ENCODE measurements at regions not wholly inside any gene's neighbourhood (a gene's known extent, or its start where the extent isn't known, plus 50 kb on each side); places are given as distances from the start of the nearest gene placed in this dataset.

GRCh38 chr2:47315475-47315874 is 53.6 kb upstream of the EPCAM start:
- no peak for DNase-seq (ENCODE audit: low spot score)
- Mint-ChIP-seq H3K27ac (no peak overlapping the region), H3K36me3 (ENCODE audit: low read depth) (no peaks in the 10 kb centered on the region), H3K9me3 (no peaks in the 10 kb centered on the region), H3K4me3 (no peak overlapping the region), H3K4me1 (ENCODE audit: low read depth) (no peaks in the 10 kb centered on the region), H3K27me3 (ENCODE audit: low read depth) (no peaks in the 10 kb centered on the region)

GRCh38 chr2:47313728-47314127 is 55.4 kb upstream of the EPCAM start:
- Mint-ChIP-seq H3K36me3 (ENCODE audit: low read depth) (no peaks in the 10 kb centered on the region), H3K27ac (no peak overlapping the region), H3K9me3 (no peaks in the 10 kb centered on the region), H3K27me3 (ENCODE audit: low read depth) (peaks cover 5% of the 10 kb centered on the region), H3K4me1 (ENCODE audit: low read depth) (no peaks in the 10 kb centered on the region), H3K4me3 (no peak overlapping the region)
- DNase-seq (ENCODE audit: low spot score), result no peak

GRCh38 chr2:47313141-47313691 is 55.9 kb upstream of the EPCAM start:
- H3K4me1 Mint-ChIP-seq (ENCODE audit: low read depth), result no peaks in the 10 kb centered on the region
- no peak overlapping the region for H3K27ac Mint-ChIP-seq
- H3K9me3 Mint-ChIP-seq, result no peaks in the 10 kb centered on the region
- no peaks in the 10 kb centered on the region for H3K36me3 Mint-ChIP-seq (ENCODE audit: low read depth)
- H3K27me3 Mint-ChIP-seq (ENCODE audit: low read depth), result peaks cover 5% of the 10 kb centered on the region
- no peak for DNase-seq (ENCODE audit: low spot score)
- H3K4me3 Mint-ChIP-seq, result no peak overlapping the region

DNA sequence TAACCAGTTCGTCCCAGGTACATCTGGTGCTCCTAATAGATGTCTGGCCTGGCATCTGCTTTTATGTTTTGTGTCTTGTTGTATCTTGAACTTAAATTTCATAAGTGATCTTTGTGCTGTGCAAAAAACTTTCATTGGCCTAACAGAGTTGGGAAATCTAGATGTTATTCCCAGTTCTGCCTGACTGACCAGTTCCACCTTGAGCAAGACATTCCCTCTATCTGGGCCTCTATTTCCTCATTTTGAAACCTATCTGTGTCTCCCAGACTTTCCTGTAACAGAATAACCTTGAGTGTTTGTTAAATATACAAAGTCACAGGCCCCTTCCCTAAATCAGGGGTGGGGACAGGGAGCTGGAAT is 56.6 kb upstream of the EPCAM start:
- Mint-ChIP-seq H3K4me1 (ENCODE audit: low read depth) (no peaks in the 10 kb centered on the region), H3K27ac (no peak overlapping the region), H3K4me3 (no peak overlapping the region), H3K36me3 (ENCODE audit: low read depth) (no peaks in the 10 kb centered on the region), H3K9me3 (no peaks in the 10 kb centered on the region), H3K27me3 (ENCODE audit: low read depth) (peaks cover 5% of the 10 kb centered on the region)
- DNase-seq (ENCODE audit: low spot score), result no peak

GRCh38 chr2:47311764-47312490 is 57.2 kb upstream of the EPCAM start:
- H3K4me3 Mint-ChIP-seq, result no peak overlapping the region
- no peaks in the 10 kb centered on the region for H3K4me1 Mint-ChIP-seq (ENCODE audit: low read depth)
- no peak for DNase-seq (ENCODE audit: low spot score)
- H3K27ac Mint-ChIP-seq, result no peak overlapping the region
- peaks cover 5% of the 10 kb centered on the region for H3K27me3 Mint-ChIP-seq (ENCODE audit: low read depth)
- no peaks in the 10 kb centered on the region for H3K9me3 Mint-ChIP-seq
- no peaks in the 10 kb centered on the region for H3K36me3 Mint-ChIP-seq (ENCODE audit: low read depth)

DNA sequence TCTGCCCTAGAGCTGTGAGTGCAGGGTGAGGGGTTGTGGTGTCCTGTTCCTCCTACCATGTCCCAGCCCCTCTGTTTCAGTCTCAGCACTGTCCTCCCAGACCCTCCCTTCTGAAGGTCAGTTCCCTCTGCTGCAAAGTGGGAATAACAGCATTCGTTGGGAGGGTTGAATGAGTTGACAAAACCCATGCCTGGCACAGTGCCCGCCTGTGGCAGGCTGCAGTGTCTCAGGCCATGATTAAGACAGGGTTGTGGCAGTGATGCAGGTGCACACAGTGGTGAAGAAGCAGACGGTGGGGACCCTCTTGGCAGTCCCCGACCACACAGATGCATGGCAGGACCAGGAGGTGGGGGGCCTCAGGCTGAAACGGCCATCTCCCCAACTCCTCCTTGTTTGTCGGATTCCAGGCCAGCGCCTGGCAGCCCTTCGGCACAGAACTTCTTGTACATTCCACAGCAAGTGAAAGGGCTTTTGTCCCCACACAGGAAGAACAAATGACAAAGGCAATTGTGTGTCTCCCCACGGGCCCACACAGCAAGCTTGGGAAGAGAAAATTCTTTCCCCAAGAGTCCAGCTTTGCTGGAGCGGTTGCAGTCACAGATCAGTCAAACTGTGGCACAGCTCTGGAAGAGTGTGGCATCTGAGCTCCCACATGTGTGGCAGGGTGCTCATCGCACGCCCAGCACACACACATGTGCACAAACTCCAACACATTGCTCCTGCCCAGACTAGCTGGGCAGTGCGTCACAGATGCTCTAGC is 58.1 kb upstream of the EPCAM start:
- Mint-ChIP-seq H3K4me3 (no peak overlapping the region), H3K27me3 (ENCODE audit: low read depth) (peaks cover 5% of the 10 kb centered on the region), H3K27ac (no peak overlapping the region), H3K36me3 (ENCODE audit: low read depth) (no peaks in the 10 kb centered on the region), H3K4me1 (ENCODE audit: low read depth) (no peaks in the 10 kb centered on the region), H3K9me3 (no peaks in the 10 kb centered on the region)
- no peak for DNase-seq (ENCODE audit: low spot score)

GRCh38 chr2:47309952-47310800 is 58.9 kb upstream of the EPCAM start:
- DNase-seq (ENCODE audit: low spot score), result no peak
- H3K36me3 Mint-ChIP-seq (ENCODE audit: low read depth), result no peaks in the 10 kb centered on the region
- H3K9me3 Mint-ChIP-seq, result no peaks in the 10 kb centered on the region
- H3K27ac Mint-ChIP-seq, result no peak overlapping the region
- H3K4me1 Mint-ChIP-seq (ENCODE audit: low read depth), result no peaks in the 10 kb centered on the region
- no peak overlapping the region for H3K4me3 Mint-ChIP-seq
- H3K27me3 Mint-ChIP-seq (ENCODE audit: low read depth), result peaks cover 6% of the 10 kb centered on the region

GRCh38 chr2:47309472-47309951 is 59.6 kb upstream of the EPCAM start:
- Mint-ChIP-seq H3K27me3 (ENCODE audit: low read depth) (peaks cover 13% of the 10 kb centered on the region), H3K4me3 (no peak overlapping the region)

GRCh38 chr2:47307066-47307465 is 62.0 kb upstream of the EPCAM start:
- Mint-ChIP-seq H3K9me3 (no peaks in the 10 kb centered on the region), H3K27ac (no peak overlapping the region), H3K27me3 (ENCODE audit: low read depth) (peaks cover 26% of the 10 kb centered on the region), H3K4me3 (no peak overlapping the region), H3K4me1 (ENCODE audit: low read depth) (no peaks in the 10 kb centered on the region), H3K36me3 (ENCODE audit: low read depth) (no peaks in the 10 kb centered on the region)
- no peak for DNase-seq (ENCODE audit: low spot score)

More at GRCh38 chr2:47309472-47309951, 59.6 kb upstream of the EPCAM start:
- Mint-ChIP-seq H3K27ac (no peak overlapping the region), H3K9me3 (no peaks in the 10 kb centered on the region), H3K4me1 (ENCODE audit: low read depth) (no peaks in the 10 kb centered on the region), H3K36me3 (ENCODE audit: low read depth) (no peaks in the 10 kb centered on the region)
- no peak for DNase-seq (ENCODE audit: low spot score)

DNA sequence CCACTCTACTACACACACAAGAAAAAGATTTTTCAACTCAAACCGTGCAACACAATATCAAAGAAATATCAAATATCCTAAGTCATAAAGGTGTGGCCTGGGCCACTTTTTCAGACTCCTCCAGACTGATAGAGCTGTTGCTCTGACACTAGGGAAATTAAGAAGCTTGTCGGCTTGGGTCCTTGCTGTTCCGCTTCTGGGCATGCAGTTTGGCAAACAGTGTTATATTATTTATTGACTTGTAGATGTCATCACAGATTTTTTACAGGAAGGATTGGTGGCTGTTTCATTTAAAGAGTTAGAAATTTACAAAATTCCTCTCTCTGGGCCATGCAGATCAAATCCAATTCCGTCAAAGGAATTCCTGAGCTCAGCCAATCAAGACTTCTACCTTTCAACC is 64.5 kb upstream of the EPCAM start:
- DNase-seq (ENCODE audit: low spot score), result no peak
- Mint-ChIP-seq H3K36me3 (ENCODE audit: low read depth) (no peaks in the 10 kb centered on the region), H3K27me3 (ENCODE audit: low read depth) (peaks cover 35% of the 10 kb centered on the region), H3K4me1 (ENCODE audit: low read depth) (peaks cover 5% of the 10 kb centered on the region), H3K4me3 (no peak overlapping the region), H3K9me3 (no peaks in the 10 kb centered on the region), H3K27ac (no peak overlapping the region)

- no peak overlapping the region for H3K27ac Mint-ChIP-seq
- H3K4me3 Mint-ChIP-seq, result no peak overlapping the region
- no peak for DNase-seq (ENCODE audit: low spot score)
- H3K9me3 Mint-ChIP-seq, result no peaks in the 10 kb centered on the region
- H3K36me3 Mint-ChIP-seq (ENCODE audit: low read depth), result no peaks in the 10 kb centered on the region
- H3K27me3 Mint-ChIP-seq (ENCODE audit: low read depth), result peaks cover 38% of the 10 kb centered on the region
- peaks cover 5% of the 10 kb centered on the region for H3K4me1 Mint-ChIP-seq (ENCODE audit: low read depth)
These were observed 65.6 kb upstream of the EPCAM start for GRCh38 chr2:47303341-47304148.

DNA sequence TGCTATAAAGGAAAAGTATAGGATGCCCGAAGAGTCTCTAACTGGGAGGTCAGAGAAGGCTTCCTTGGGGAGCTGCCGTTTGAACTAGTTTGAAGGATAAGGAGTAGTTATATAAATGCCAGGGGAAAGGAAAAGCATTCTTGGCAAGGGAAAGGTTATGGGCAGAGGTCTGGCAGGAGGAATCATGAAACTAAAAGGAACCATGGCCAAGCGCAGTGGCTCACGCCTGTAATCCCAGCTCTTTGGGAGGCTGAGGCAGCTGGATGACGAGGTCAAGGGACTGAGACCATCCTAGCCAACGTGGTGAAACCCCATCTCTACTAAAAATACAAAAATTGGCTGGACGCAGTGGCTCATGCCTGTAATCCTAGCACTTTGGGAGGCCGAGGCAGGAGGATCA is 66.8 kb upstream of the EPCAM start:
- Mint-ChIP-seq H3K9me3 (no peaks in the 10 kb centered on the region), H3K4me1 (ENCODE audit: low read depth) (peaks cover 5% of the 10 kb centered on the region), H3K36me3 (ENCODE audit: low read depth) (no peaks in the 10 kb centered on the region), H3K27ac (no peak overlapping the region), H3K27me3 (ENCODE audit: low read depth) (peaks cover 42% of the 10 kb centered on the region), H3K4me3 (no peak overlapping the region)
- no peak for DNase-seq (ENCODE audit: low spot score)

DNA sequence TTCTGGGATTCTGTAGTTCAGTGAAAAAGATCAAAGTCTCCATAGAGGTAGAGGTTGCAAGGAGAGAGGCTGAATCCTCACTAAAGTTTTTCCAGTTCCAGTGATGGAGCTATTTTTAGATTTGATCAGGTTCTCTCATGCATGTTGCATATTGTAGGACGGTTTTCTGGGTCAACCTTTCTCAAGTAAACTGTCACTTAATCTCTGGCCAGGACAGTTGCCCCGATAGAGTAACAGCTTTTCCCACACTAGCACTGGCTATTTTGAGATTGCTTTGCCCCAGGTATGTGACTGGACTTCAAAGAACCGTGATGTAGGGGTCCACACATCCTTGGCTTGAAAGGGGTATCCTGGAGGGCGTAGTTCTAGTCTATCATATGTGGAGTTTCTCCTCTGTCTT is 67.4 kb upstream of the EPCAM start:
- H3K4me3 Mint-ChIP-seq, result no peak overlapping the region
- H3K4me1 Mint-ChIP-seq (ENCODE audit: low read depth), result peaks cover 5% of the 10 kb centered on the region
- no peak overlapping the region for H3K27ac Mint-ChIP-seq
- no peak for DNase-seq (ENCODE audit: low spot score)
- H3K9me3 Mint-ChIP-seq, result no peaks in the 10 kb centered on the region
- H3K36me3 Mint-ChIP-seq (ENCODE audit: low read depth), result no peaks in the 10 kb centered on the region
- H3K27me3 Mint-ChIP-seq (ENCODE audit: low read depth), result peaks cover 42% of the 10 kb centered on the region

Measured in T-helper 2 cell treated with Interferon-gamma antibody and Interleukin-4, amounts not matched to agents 5 μg/mL and 100 μg/mL, for 36 hours (primary cell).